T-helper 2 cell (primary cell): ENCODE measurements at regions not wholly inside any gene's neighbourhood (a gene's known extent, or its start where the extent isn't known, plus 50 kb on each side); places are given as distances from the start of the nearest gene placed in this dataset.
A peak's percentile ranks its signal among the peaks of the same experiment; 100 is the strongest.
"Not testable (repeated sequence)": the region's sequence is repeated elsewhere in the genome, so short reads cannot be mapped to it uniquely, and the experiment has no call there.

Source experiments
- DNase-seq, 5 experiments: peaks; one replicate each; pipeline versions ENCODE4 v3.0.0 to v3.0.0-alpha.2; 2012 to 2022

DNA sequence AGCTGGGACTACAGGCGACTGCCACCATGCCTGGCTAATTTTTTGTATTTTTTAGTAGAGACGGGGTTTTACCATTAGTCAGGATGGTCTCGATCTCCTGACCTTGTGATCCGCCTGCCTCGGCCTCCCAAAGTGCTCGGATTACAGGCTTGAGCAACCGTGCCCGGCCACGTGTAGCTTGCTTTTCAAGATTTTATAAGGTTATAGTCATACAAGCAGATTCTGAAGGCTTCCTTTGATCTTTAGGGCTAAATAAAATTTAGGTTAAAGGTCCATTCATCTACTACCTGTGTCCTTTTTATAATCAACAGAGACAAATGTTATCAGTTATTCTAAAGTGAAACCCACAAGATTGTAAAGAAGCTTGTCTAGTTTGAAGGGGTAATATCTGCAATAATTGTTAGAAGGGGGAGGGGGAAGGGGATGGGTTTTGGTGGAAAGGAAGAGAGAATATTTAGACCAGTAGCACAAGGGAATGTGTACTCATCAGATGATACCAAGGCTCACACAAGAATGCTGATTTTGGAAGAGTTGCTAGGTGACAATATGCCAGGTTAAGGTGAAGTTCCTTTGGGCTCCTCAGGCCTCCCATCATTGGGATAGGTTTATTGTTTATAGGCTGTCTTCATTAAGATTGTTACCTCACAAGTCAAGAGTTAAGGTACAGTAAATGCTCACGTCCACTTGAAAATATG lies 284.7 kb downstream of the ALDH8A1 start:
- DNase-seq, result no peak

DNA sequence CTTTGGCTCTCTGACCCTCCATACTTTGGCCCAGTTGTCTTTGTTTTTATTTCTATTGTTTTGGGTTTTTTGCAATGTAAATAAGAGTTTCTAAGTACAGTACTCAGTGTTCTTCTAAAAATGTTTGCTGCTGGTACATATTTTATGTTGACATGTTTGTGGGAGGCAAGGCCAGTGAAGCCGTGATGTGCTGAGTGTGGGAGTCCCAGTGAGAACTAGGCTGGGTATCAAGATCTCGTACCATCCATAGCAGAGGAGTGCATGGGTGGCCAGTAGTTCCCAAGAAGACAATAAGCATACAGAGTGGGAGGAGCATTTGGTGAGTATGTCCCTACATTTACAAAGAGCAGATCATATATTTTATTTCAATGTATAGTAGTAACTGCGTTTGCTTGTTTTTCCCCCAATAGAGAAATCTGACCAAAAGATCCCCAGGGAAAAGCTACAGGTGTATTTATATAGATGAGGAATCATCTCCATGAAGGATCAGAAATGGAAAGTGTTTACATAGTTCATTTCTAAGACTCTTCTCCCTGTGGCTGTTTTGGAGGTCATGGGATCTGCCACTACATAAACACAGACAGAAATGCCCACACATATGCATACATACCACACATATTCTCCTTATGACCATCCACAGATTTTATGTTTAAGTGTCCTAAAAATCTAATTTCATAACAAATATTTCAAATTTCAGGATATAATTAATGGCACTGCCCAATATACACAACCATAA lies 285.9 kb downstream of the ALDH8A1 start:
- DNase-seq, result no peak

DNA sequence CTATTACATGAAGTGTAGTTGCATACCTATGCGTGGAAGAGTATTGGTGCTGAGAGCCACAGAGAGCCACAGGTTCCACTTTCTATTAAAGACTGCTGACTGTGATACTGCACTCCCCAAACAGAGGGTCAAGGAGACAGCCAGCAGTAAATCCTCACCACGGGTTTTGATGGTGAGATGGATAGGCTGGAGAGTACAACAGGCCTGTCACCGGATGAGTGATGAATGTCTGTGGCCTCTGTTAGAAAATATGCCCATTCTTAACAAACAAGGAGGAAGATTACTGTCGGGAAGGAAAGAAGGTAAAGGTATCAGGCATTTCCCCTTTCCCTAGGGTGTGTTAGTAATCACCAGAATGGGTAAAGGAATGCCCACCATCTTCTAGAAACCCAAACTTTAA lies 286.5 kb downstream of the ALDH8A1 start:
- no peak for DNase-seq

DNA sequence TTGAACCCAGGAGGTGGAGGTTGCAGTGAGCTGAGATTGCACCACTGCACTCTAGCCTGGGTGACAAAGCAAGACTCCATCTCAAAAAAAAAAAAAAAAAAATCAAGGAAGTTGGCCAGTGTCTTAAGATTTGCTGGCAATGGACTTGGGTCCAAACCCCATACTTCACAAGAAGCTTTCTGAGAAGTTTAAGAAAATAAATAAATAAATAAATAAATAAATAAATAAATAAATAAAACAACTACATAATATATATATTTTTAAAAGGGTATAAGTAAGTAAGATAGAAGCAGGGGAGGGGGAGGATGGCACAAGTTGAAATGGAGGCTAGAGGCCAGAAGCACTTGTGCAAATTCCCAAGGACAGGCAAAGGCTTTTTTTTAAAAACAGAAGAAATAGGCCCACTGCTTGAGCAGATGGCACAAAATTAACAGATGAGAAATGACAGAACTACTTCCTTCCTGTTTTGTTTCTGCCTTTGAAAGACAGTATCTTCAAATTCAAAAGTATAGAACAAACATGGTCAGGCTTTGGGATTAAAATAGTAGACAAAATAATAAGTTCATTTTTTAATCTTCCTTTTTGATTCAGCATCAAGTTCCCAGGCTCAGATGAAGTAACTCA lies 287.7 kb downstream of the ALDH8A1 start:
- no peak for DNase-seq

DNA sequence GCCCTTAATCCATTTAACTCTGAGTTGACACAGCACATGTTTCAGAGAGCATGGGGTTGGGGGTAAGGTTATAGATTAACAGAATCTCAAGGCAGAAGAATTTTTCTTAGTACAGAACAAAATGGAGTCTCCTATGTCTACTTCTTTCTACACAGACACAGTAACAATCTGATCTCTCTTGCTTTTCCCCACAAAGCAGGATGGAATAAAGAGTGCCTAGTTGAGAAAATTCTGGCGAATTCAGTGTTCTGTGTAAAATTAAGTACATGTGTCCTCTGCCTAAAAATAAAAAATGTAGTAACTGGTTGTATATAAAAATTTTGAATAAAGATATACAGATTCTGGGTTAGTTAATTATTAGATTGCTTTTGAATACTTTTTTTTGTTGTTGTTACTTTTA lies 290.0 kb downstream of the ALDH8A1 start:
- not testable (repeated sequence) for DNase-seq

DNA sequence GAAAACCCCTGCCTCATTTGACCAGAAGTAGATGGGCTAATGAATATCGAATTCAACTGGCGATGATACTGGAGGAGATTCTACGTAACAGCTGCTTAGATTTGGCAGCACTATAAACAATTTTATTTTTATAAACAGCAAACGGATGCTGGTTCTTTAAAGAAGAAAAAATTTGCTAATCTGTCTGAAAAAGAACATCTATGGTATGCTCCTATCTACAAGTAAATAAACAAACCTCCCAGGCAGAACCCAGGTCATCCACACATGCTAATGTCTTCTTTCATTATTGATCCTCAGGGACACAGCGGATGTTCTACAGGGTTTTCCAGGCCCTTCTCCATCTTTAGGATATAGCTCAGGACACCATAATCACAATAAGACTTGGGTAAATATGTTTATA lies 291.3 kb downstream of the ALDH8A1 start:
- no peak for DNase-seq

DNA sequence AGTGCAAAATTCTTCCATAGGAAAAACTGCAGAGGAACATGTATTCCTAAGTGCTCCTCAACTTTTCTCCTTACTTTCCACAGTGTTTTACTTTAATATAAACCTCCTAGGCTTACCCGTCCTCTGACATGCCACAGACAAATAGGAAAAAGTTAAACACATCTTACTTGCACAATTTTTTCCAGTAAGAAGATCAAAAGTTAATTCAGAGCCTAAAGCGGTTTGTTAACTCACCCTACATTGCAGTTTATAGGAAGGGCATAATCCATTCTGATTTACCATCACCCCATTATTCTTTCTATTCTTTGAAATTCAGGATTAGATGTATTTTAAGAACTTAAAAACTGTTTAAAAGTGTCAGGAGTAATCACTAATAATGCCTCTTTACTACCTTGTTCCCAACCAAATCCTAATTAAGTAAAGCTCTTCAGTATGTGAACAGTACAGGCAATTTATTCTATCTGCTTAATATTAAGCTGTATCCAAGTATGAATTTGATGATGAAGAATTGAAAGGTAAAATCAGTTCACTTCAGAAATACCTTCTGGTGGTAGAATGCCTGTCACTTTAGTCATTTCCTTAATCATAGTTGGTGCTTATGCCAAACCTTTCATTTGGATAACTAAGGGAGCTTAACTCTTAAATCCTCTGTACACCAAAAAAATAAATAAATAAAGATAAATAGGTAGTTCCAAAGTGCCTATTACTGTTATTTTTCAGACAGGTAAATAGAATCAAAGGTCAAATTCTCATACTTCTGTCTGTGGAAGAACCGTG lies 292.0 kb downstream of the ALDH8A1 start:
- DNase-seq, result no peak

DNA sequence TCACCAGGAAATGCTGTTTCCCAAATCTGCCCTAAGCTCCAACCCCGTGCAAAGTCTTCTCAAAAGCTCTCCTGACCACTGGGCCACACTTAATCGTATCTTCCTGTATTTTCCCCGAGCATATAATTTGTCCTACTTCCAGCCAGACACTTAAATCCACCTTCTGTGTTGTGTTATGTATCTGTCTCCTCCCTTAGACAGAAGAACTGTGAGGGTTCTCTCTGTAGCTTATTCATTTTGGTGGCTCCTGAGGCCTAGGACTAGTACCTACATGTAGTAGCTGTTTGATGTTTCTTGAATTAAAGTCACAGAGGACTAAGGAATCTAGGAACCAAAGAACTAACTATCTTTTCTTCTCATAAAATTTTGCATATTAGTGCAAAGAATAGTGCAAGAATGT lies 292.6 kb downstream of the ALDH8A1 start:
- DNase-seq, result no peak

DNA sequence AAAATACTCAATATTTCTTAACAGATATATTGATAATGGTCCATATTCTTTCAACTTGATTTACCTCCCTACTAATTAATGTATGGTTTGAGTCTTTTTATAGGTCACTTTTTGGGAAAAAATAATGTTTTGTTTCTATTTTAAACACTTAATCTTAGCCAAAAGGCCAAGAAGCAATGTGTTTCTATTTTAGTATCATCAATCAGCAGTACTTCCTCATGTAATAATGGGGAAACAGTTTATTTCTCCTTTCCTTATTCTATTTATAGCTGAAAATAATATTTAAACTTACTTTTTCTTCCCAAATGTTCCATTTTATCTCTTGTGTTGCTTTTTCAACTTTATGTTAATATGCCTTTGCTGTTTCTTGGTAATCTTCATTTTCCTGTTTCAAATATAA lies 295.1 kb downstream of the ALDH8A1 start:
- DNase-seq, result no peak

DNA sequence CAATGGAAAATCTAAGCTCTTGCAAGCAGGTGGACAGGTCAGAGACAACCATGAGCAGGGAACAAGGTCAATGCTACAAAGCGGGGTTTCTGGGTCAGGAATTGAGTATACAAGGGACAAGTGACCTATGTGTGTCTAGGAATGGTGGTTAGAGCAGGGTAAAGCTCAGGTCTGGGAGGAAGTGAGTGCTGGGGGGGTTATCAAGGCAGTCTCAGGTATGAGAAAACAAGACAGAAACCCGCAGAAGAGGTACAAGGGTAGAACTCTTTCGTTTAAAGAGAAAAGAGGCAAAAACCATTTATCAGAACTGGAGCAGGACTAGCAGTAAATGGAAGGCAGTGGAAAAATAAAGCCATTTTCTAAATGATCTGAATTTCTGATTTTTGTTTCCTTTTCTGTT lies 298.4 kb downstream of the ALDH8A1 start:
- no peak for DNase-seq

DNA sequence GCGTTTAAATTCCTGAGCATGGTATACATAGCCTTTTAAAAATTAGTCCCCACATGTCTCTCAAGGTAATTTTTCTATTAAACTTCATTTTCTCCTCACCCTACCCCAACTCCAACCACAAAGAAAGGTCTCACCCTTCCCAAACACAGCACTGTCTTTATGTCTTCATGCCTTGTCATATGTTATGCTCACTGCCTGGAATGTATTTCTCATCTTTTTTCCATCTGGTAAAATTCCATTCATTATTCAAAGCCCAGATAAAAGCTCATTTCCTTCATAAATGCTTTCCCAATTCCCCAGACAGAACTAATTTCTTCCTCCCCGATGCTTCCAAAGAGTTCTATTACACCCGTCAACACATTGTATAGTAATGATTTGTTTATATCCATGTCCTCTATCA lies 302.0 kb downstream of the ALDH8A1 start:
- no peak for DNase-seq

DNA sequence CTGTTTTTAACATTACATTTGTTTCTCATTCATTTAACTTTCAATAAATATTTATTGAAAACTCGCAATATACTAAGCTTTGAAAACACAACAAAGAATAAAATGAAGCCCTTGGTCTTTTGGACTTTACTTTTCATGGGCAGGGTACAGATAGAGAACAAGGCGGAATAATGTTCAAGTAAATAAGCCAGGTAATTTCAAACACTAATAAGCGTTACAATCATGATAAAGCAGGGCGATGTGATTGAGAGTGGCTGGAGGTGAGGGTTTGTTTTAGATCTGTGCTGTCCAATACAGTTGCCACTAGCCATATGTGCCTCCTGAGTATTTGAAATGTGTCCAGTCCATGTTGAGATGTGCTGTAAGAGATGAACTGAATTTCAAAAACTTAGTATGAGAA lies 307.1 kb downstream of the ALDH8A1 start:
- no peak for DNase-seq

DNA sequence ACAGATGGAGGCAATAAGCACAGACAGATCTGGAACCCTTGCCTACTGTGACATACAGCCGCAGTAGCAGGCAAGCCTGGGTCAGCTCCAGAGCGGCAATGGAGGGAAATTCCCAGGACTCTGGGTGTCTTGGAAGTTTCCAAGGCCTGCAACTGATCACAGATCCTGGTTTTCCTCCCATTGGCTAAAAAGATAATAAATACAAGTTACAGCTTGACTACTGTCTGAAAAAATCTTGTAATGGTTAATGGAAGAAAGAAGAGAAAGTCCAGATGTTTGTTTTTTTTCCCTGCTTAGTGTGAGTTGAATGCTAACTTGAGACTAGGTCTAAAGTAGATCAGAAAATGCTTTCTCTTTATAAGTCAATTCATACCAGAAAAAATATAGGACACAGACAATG lies 307.6 kb downstream of the ALDH8A1 start:
- no peak for DNase-seq

DNA sequence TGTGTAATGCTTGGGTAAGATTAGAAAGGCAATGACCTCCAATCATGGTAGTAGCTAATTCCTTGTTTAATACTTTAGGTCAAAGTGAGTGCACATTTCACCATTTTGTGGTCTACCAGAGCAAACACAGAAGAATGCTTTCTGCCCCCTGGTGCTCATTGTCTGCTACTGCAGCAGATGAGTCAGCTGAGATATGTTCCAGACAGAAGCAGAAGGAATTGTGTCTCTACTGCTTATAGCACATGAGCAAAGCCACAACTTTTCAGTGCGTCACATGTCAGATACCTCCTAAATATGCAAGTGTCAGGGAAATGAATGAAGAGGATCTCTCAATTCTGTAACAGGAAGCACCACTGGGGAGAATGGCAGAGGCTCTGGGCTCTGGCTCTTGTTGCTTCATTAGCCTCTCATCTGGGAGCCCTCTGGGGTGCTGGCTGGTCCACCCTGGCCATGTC lies 308.9 kb downstream of the ALDH8A1 start:
- peak; percentile 18 to 75 (median 58) for DNase-seq

DNA sequence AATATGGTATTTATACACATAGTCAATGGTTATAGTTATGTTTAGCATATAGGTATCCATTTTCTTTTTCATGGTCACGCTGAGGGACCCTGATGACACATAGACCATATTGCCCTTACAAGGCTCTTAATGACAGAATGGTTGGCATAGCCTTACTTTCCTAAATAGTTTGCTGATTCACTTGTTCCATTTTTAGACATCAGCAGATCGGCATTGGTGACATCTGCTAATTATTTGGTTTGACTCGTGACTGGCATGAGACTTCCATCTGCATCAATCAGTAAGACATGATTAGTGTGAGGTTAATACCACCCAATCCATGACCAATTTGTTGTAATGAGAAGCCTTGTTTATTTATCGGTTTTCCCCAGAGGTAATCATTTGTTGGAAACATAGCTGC lies 309.7 kb downstream of the ALDH8A1 start:
- DNase-seq, result no peak

DNA sequence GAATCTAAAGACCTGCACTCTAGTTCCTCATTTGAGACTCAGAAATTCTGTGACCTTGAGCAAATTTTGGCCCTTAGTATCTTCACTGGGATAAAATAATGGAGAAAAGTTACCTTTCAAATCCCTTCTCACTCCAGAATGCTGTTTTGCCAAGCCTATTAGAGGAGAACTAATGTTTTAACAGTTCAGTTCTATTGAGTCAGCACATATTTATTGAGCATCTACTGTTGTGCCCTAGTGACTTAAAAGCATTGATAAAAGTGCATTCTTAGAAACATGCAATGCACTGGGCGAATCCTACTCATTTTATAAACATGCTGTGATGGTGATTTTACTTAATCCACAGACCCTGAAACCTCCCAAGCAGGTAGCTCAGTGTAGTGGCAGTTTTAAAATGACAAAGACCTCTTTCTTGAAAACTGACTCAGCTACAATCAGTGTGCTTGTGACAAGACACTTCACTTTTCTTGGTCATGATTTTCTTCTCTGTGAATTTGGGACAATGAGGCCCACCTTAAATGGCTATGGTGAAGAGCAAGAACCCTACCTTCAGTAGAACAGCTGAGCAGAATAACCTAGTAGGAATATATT lies 312.0 kb downstream of the ALDH8A1 start:
- DNase-seq, result no peak

DNA sequence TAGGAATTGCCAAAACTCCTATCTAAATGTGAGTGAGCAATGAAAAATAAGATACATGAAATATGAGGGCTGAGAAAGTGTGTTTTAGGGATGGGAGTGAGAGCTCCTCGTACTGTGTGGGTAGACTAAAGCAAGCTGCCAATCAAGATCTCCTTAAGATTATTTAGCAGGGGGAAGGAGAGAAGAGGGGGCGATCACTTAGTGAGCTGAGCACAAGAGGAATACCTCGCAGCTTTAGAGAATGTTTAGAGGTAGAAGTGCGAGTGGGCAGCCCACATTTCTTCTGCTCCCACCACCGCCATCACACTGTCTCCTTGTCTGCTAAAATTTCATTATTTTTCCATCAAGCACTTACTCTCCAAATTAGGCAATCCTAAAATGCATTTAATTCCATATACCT lies 312.6 kb downstream of the ALDH8A1 start:
- DNase-seq, result no peak

DNA sequence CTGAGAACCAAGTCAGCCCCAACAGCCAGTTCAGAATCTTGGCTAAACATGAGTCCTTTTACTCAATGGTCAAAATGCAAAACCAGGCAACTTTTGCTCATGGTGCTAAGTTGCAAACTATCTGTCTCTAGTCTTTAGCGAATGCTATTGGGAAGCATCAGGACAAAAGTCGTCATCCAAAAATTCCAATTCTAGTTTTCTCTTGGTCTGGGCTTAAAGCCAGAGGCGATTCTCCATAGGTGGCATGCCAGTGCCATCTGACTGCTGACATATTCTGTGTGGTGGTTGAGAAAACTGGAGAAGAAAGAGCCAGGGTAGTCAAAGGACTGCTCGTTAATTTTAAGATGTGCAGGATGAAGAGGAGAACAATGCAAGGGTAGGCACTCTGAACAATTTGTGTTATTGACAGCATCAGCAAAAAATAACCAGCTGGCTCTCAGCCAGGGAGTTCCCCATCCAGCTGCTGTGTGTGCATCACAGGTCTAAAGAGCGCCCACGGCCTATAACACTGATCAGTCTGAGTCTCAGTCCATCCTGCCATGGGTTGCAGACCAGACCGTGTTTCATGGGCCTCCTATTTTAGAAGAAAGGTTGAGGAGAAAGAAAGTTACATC lies 313.6 kb downstream of the ALDH8A1 start:
- peak in 3 of 5 experiments; percentile 8 to 30 (median 10) for DNase-seq

DNA sequence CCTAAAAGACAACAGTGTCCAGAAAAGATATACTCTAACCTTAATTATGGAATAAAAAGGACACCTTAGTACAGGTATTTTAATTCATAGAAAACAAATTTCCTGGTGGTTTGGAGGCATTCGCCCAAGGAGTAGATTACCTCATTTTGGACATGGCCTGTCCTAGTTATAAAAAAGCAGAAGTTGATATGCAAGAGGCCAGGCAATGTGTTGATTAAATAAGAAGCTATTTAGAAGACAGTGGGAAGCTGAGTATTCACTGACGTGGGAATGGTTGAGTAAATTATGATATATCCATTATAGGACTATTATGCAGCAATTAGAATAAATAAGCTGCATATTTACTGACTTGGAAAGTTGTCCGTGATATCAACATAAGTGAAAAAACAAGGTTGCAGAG lies 314.9 kb downstream of the ALDH8A1 start:
- no peak for DNase-seq

DNA sequence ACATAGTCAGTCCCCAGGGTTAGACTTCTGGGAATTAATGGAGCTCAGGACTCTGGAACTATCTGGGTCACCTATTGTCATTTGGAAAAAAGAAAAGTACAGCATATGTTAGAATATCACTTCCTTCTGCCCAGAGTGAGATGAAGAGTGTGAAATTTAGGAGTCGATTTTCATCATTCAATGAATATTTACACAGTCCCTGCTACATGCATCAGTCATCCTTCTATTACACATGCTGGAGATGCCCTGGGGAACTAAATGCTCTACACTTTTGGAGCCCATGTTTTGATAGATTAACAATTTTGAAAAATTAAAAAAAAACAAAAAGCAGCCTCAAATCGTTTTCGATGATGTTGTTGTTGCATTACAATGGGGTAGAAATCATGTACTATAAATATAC lies 315.4 kb downstream of the ALDH8A1 start:
- no peak for DNase-seq

DNA sequence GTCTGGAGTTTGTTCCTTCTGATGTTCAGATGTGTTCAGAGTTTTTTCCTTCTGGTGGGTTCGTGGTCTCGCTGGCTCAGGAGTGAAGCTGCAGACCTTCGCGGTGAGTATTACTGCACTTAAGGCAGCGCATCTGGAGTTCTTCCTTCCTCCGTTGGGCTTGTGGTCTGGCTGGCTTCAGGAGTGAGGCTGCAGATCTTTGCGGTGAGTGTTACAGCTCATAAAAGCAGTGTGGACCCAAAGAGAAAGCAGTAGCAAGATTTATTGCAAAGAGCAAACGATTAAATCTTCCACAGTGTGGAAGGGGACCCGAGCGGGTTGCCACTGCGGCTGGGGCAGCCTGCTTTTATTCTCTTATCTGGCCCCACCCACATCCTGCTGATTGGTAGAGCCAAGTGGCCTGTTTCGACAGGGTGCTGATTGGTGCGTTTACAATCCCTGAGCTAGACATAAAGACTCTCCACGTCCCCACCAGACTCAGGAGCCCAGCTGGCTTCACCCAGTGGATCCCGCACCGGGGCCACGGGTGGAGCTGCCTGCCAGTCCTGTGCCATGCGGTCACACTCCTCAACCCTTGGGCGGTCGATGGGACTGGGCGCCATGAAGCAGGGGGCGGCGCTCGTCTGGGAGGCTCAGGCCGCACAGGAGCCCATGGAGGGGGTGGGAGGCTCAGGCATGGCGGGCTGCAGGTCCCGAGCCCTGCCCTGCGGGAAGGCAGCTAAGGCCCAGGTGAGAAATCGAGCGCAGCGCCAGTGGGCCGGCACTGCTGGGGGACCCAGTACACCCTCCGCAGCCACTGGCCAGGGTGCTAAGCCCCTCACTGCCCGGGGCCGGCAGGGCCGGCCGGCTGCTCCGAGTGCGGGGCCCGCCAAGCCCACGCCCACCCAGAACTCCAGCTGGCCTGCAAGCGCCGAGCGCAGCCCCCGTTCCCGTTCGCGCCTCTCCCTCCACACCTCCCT lies 315.3 kb upstream of the SGK1 start:
- DNase-seq, result peak in 3 of 5 experiments; percentile 6 to 88 (median 21)
